ENCODE measurements at regions not wholly inside any gene's neighbourhood (a gene's known extent, or its start where the extent isn't known, plus 50 kb on each side); places are given as distances from the start of the nearest gene placed in this dataset.
"Not testable (repeated sequence)": the region's sequence is repeated elsewhere in the genome, so short reads cannot be mapped to it uniquely, and the experiment has no call there.

GRCh38 chr18:961644-962355 is 57.1 kb downstream of the ADCYAP1 start:
- intact Hi-C loops (cut with micrococcal nuclease): loop anchor here (10.0 kb wide), 1 partner anchor 57 kb away; the partner anchor contains the start of gene ADCYAP1

- intact Hi-C loops (cut with micrococcal nuclease): loop anchor here (10.0 kb wide), 1 partner anchor 58 kb away; the partner anchor contains the start of gene ADCYAP1
These were observed 58.6 kb downstream of the ADCYAP1 start for GRCh38 chr18:963276-963675.

- intact Hi-C loops (cut with micrococcal nuclease): loop anchor here (10.0 kb wide), 1 partner anchor 61 kb away; the partner anchor contains the start of gene ADCYAP1
These were observed 61.5 kb downstream of the ADCYAP1 start for GRCh38 chr18:965921-966758.

DNA sequence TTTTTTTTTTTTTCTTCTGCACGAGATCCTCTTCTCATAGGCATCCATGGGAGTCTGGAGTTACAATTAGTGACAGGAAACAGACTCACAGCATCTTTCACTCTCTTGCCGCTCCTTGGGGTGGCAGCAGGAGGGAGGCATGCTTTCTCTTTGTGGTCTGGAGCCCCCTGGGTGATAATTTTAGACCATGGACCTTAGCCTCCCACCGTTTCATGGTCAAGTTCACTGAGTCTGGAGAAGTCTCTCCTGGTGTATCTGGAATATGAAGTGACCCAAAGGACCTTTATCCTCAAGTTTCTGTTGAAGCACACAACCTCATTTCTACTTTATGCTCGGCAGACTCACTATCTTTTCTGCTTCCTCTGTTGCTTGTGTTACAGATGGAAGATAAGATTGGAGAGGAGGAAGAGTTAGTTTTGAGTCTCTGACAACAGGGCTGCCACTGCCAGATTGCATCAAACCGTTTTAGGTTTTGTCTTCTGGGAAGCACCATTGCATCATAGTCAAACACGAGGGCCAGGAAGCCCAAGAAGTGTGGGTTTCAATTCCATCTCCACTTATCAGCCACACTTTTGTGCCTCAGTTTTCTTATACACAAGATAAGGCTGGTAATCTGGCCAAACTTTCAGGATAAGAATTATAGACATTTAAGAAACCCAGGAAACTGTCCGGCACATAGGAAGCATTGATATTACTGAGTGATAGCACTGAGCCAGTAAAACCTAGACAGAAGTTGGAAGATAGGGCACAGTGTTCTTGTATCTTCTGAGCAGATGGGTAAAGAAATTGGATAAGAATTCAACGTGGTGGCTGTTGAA is 62.3 kb downstream of the ADCYAP1 start:
- intact Hi-C loops (cut with micrococcal nuclease): loop anchor here (10.0 kb wide), 1 partner anchor 62 kb away; the partner anchor contains the start of gene ADCYAP1

- intact Hi-C loops (cut with micrococcal nuclease): loop anchor here (10.0 kb wide), 1 partner anchor 64 kb away; the partner anchor contains the start of gene ADCYAP1
These were observed 64.2 kb downstream of the ADCYAP1 start for GRCh38 chr18:968910-969309.

DNA sequence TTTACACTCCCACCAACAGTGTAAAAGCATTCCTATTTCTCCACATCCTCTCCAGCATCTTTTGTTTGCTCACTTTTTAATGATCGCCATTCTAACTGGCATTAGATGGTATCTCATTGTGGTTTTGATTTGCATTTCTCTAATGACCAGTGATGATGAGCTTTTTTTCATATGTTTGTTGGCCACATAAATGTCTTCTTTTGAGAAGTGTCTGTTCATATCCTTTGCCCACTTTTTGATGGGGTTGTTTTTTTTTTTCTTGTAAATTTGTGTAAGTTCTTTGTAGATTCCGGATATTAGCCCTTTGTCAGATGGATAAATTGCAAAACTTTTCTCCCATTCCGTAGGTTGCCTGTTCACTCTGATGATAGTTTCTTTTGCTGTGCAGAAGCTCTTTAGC is 64.6 kb downstream of the ADCYAP1 start:
- intact Hi-C loops (cut with micrococcal nuclease): loop anchor here (10.0 kb wide), 1 partner anchor 65 kb away; the partner anchor contains the start of gene ADCYAP1

DNA sequence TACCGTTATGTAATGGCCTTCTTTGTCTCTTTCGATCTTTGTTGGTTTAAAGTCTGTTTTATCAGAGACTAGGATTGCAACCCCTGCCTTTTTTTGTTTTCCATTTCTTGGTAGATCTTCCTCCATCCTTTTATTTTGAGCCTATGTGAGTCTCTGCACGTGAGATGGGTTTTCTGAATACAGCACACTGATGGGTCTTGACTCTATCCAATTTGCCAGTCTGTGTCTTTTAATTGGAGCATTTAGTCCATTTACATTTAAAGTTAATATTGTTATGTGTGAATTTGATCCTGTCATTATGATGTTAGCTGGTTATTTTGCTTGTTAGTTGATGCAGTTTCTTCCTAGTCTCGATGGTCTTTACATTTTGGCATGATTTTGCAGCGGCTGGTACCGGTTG is 69.9 kb downstream of the ADCYAP1 start:
- intact Hi-C loops (cut with micrococcal nuclease): not testable (repeated sequence)

DNA sequence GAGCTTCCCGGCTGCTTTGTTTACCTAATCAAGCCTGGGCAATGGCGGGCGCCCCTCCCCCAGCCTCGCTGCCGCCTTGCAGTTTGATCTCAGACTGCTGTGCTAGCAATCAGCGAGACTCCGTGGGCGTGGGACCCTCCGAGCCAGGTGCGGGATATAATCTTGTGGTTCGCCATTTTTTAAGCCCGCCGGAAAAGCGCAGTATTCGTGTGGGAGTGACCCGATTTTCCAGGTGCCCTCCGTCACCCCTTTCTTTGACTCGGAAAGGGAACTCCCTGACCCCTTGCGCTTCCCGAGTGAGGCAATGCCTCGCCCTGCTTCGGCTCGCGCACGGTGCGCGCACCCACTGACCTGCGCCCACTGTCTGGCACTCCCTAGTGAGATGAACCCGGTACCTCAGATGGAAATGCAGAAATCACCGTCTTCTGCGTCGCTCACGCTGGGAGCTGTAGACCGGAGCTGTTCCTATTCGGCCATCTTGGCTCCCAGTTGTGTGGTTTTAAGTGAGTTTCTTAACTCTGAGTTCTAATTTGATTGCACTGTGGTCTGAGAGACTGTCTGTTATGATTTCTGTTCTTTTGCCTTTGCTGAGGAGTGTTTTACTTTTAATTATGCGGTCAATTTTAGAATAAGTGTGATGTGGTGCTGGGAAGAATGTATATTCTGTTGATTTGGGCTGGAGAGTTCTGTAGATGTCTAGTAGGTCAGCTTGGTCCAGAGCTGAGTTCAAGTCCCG is 71.9 kb downstream of the ADCYAP1 start:
- intact Hi-C loops (cut with micrococcal nuclease): not testable (repeated sequence)

DNA sequence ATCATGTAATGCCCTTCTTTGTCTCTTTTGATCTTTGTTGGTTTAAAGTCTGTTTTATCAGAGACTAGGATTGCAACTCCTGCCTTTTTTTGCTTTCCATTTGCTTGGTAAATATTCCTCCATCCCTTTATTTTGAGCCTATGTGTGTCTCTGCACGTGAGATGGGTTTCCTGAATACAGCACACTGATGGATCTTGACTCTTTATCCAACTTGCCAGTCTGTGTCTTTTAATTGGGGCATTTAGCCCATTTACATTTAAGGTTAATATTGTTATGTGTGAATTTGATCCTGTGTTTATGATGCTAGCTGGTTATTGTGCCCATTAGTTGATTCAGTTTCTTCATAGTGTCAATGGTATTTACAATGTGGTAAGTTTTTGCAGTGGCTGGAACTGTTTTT is 72.7 kb downstream of the ADCYAP1 start:
- intact Hi-C loops (cut with micrococcal nuclease): not testable (repeated sequence)

DNA sequence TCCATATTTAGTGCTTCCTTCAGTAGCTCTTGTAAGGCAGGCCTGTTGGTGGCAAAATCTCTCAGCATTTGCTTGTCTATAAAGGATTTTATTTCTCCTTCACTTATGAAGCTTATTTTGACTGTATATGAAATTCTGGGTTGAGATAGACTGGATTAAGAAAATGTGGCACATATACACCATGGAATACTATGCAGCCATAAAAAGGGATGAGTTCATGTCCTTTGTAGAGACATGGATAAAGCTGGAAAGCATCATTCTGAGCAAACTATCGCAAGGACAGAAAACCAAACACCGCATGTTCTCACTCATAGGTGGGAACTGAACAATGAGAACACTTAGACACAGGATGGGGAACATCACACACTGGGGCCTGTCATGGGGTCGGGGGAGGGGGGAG is 73.1 kb downstream of the ADCYAP1 start:
- intact Hi-C loops (cut with micrococcal nuclease): not testable (repeated sequence)

- intact Hi-C loops (cut with micrococcal nuclease): no loop called here
These were observed 75.9 kb downstream of the ADCYAP1 start for GRCh38 chr18:980586-980985.

DNA sequence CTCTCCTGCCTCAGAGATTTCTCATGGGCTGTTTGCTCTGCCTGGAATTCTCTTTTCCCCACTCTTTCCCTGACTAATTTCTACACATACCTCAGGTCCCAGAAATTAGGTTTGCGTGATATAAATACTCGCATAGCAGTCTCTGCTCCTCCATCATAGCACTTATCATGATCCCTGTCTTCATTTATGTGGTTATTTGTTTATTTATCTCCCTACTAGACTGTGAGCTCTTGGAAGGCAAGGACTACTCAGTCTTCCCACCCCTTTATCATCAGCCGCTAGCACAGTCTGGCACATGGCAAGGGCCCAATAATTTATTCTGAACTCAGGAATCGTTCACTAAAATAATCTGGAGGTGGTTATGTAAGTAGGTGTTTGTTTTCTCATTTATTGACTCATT is 79.3 kb downstream of the ADCYAP1 start:
- intact Hi-C loops (cut with micrococcal nuclease): no loop called here

- intact Hi-C loops (cut with micrococcal nuclease): no loop called here
These were observed 80.6 kb downstream of the ADCYAP1 start for GRCh38 chr18:985212-985661.

- intact Hi-C loops (cut with micrococcal nuclease): no loop called here
These were observed 81.4 kb downstream of the ADCYAP1 start for GRCh38 chr18:986051-986450.

- intact Hi-C loops (cut with micrococcal nuclease): no loop called here
These were observed 81.9 kb downstream of the ADCYAP1 start for GRCh38 chr18:986552-986951.

DNA sequence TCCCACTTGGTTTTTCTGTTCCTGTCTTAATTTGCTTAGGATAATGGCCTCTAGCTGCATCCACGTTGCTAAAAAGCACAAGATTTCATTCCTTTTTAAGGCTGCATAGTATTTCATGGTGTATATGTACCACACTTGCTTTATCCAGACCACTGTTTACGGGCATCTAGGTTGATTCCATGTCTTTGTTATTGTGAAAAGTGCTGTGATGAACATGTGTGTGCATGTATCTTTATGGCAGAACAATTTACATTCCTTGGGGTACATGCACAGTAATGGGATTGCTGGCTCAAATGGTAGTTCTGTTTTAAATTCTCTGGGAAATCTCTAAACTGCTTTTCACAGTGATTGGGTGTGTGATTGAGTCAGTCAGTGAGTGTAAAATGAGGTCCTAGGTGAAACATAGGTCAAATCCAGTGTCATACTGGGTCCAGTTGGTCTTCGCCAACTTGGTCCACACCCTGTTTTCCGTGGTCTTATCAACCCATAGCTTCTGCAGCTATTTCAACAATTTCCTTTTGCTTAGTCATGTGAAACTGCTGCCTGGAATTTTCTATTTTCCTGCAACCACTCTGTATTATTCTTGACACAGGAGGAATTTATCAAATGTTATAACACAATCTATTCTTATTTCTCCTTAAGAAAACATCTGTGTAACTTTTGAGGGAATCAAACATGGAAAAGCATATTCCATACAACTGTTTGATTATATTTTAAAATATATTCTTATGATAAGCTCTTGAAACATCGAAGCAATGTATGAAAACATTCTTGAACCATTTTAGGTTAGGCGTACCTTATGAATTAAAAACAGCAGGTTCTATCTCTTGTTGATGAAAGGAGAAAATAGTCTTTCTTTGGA is 82.9 kb downstream of the ADCYAP1 start:
- intact Hi-C loops (cut with micrococcal nuclease): no loop called here

DNA sequence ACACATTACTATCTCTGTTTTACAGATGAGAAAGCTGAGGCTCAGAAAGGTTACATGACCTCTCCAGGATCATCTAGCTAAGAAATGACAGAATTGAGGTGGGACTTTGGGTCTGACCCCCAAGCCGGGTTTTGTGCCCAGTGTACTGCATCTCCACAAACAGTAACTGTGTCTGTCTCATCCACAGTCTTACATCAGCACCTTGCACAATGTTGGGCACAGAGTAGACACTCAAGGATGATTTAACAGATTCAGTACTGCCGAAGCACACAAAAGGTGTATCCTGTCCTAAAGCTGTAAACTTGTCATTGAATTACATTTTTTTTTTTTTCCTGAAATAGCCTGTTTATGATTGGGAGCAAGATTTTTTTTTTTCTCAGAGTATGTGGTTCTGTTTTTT is 84.8 kb downstream of the ADCYAP1 start:
- intact Hi-C loops (cut with micrococcal nuclease): no loop called here

GRCh38 chr18:990197-990596 is 85.5 kb downstream of the ADCYAP1 start:
- intact Hi-C loops (cut with micrococcal nuclease): no loop called here

DNA sequence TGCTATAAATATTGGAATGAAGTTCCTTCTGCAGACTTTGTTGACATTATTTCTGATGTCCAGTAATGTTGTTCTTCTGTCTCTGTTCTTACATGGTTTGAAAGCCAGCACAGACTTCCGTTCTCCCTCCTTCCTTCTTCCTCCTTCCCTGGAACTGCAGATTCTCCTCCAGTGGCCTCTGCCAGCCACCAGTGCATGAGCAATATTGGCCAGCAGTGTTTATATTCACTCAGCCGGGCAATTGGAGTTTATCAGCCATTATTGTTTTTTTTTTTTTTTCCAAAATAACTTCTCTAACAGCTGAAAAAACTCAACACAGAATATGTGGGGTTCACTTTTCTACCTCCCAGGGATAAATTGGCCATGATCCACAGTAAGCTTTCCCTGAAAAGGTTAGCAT is 86.8 kb downstream of the ADCYAP1 start:
- intact Hi-C loops (cut with micrococcal nuclease): no loop called here

DNA sequence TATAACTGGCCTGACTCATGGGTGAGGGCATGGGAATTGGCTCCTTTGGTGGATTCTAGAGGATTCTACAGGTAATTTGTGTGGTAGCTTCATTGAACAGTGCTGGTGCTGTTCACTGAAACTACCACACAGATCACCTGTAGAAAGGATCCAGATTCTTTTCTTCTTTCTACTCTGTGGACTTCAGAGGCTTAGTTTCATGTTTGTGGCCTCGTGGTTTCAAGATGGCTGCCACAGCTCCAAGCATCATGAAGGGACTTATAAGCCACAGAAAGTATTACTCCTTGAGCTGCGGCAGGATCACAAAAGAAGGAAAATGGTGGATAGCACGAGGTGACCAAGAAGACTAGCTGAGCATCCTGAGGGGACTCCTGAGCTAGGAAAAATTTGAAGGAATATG is 88.9 kb downstream of the ADCYAP1 start:
- intact Hi-C loops (cut with micrococcal nuclease): no loop called here
